ENCODE measurements at regions not wholly inside any gene's neighbourhood (a gene's known extent, or its start where the extent isn't known, plus 50 kb on each side); places are given as distances from the start of the nearest gene placed in this dataset.

DNA sequence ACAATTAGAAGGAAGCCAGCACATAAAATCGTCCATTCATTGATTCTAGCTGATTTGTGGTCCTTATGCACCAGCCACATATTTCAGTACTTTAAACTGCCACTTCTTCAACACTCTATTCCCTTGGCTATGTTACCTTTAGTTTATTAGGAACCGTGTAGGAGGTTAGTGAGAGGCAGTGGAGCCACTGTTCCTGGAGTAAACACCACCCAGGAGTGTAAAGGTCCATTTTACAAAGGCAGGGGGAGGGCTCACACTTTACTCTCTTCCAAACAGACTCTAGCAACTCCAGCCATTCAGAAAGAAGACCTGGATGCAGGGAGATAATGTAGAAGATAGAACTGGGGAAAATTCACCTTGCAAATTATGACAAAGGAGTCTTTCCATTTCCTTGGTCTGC lies 170.2 kb upstream of the RPS23 start:
- Histone ChIP-seq H3K79me2 (ENCODE audit: control insufficient read depth, insufficient read depth, low read length) (no peaks in the 10 kb centered on the region), H3K9me3 (replicated peaks; ENCODE audit: control insufficient read depth, insufficient read depth, low read length) (no peaks in the 10 kb centered on the region), H3K4me1 (ENCODE audit: control insufficient read depth, insufficient read depth, low read length) (no peaks in the 10 kb centered on the region), H3K9ac (ENCODE audit: control insufficient read depth, insufficient read depth, low read length) (no peak overlapping the region), H3K27ac (ENCODE audit: control insufficient read depth, insufficient read depth) (no peak overlapping the region), H2AFZ (ENCODE audit: control insufficient read depth, low read depth, low read length) (no peak overlapping the region), H3K4me3 (no peak overlapping the region), H3K27me3 (replicated peaks in 1 of 2; ENCODE audit: control insufficient read depth in 2 of 2, insufficient read depth in 2 of 2, low read length in 1 of 2) (no peaks in the 10 kb centered on the region), H3K36me3 (ENCODE audit: control insufficient read depth in 2 of 2, insufficient read depth in 2 of 2, low read length in 1 of 2) (no peaks in the 10 kb centered on the region), H3K4me2 (ENCODE audit: control insufficient read depth, insufficient read depth) (no peak overlapping the region), H4K20me1 (ENCODE audit: control insufficient read depth, insufficient read depth) (no peaks in the 10 kb centered on the region)
- DNase-seq (ENCODE audit: low read depth, low spot score) (no peak), FAIRE-seq (no peak), ATAC-seq (no peak)
- intact Hi-C loops (cut with micrococcal nuclease; ENCODE audit: unreplicated experiment) (no loop called here), in situ Hi-C loops (cut with MboI) (no loop called here)
- TF ChIP-seq TAF1 (IDR thresholded peaks at IDR 0.05; ENCODE audit: borderline replicate concordance, low read depth, low read length) (no peak), KAT2A (conservative IDR thresholded peaks at IDR 0.05; ENCODE audit: control insufficient read depth, low read depth, low read length) (no peak), JUNB (IDR thresholded peaks at IDR 0.05) (no peak), HDGF (IDR thresholded peaks at IDR 0.05) (no peak)
- ChIA-PET SMC1A (ENCODE audit: uncharacterized antibody, unreplicated experiment) (no interaction called here), CTCF (no interaction called here), POLR2A (no interaction called here), RAD21 (ENCODE audit: unreplicated experiment) (no interaction called here)
- no TSS peak for BruUV-seq (replicated peaks)
- 0% methylated on average over 2 of the region's 2 CpGs for WGBS (ENCODE audit: insufficient coverage, insufficient replicate concordance, low lambda C conversion rate, missing lambda C conversion rate)

DNA sequence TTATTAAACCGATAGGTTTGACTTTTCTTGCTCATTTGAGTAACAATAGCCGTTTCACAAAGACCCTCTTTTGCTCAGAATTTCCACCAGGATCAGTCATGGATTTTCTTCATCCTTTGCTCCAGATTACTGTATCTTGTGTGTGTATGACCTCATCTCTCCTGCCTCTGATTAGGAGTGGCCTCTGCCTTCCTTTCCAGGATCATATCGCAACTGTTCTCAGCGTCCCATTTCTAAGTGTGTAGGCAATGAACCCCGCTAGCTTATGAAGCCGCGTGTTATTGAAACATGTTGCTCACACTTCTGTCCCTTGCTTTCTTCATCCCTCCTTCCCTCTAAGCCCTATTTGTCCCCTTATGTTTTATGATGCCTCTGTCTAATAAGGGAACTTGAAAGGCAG lies 169.8 kb upstream of the RPS23 start:
- H3K9ac ChIP-seq (ENCODE audit: control insufficient read depth, insufficient read depth, low read length), result no peak overlapping the region
- CTCF ChIA-PET, result no interaction called here
- H3K9me3 ChIP-seq (replicated peaks; ENCODE audit: control insufficient read depth, insufficient read depth, low read length), result no peaks in the 10 kb centered on the region
- H3K27ac ChIP-seq (ENCODE audit: control insufficient read depth, insufficient read depth), result no peak overlapping the region
- no peaks in the 10 kb centered on the region for H3K4me1 ChIP-seq (ENCODE audit: control insufficient read depth, insufficient read depth, low read length)
- no peak overlapping the region for H2AFZ ChIP-seq (ENCODE audit: control insufficient read depth, low read depth, low read length)
- in situ Hi-C loops (cut with MboI) (no loop called here), intact Hi-C loops (cut with micrococcal nuclease; ENCODE audit: unreplicated experiment) (no loop called here)
- no TSS peak for BruUV-seq (replicated peaks)
- DNase-seq (ENCODE audit: low read depth, low spot score) (no peak), FAIRE-seq (no peak), ATAC-seq (no peak)
- 53% methylated on average over 7 of the region's 7 CpGs for WGBS (ENCODE audit: insufficient coverage, insufficient replicate concordance, low lambda C conversion rate, missing lambda C conversion rate)
- no peaks in the 10 kb centered on the region for H3K27me3 ChIP-seq (replicated peaks in 1 of 2; ENCODE audit: control insufficient read depth in 2 of 2, insufficient read depth in 2 of 2, low read length in 1 of 2)
- H3K36me3 ChIP-seq (ENCODE audit: control insufficient read depth in 2 of 2, insufficient read depth in 2 of 2, low read length in 1 of 2), result no peaks in the 10 kb centered on the region
- SMC1A ChIA-PET (ENCODE audit: uncharacterized antibody, unreplicated experiment), result no interaction called here
- no peak overlapping the region for H3K4me3 ChIP-seq
- POLR2A ChIA-PET, result no interaction called here
- RAD21 ChIA-PET (ENCODE audit: unreplicated experiment), result no interaction called here
- no peaks in the 10 kb centered on the region for H4K20me1 ChIP-seq (ENCODE audit: control insufficient read depth, insufficient read depth)
- H3K79me2 ChIP-seq (ENCODE audit: control insufficient read depth, insufficient read depth, low read length), result no peaks in the 10 kb centered on the region
- no peak overlapping the region for H3K4me2 ChIP-seq (ENCODE audit: control insufficient read depth, insufficient read depth)
- TF ChIP-seq NFXL1 (IDR thresholded peaks at IDR 0.05; ENCODE audit: borderline replicate concordance) (no peak), IKZF2 (IDR thresholded peaks at IDR 0.05) (no peak), CHD1 (IDR thresholded peaks at IDR 0.05; ENCODE audit: low read depth, low read length) (no peak), SUZ12 (IDR thresholded peaks at IDR 0.05; ENCODE audit: unreplicated experiment) (no peak), EGR1 (IDR thresholded peaks at IDR 0.05; ENCODE audit: borderline replicate concordance in 1 of 2, low read depth in 2 of 2, low read length in 2 of 2) (no peak), ZSCAN29 (IDR thresholded peaks at IDR 0.05) (no peak), SIN3A (IDR thresholded peaks at IDR 0.05; ENCODE audit: low read depth, low read length) (no peak), BHLHE40 (IDR thresholded peaks at IDR 0.05; ENCODE audit: borderline replicate concordance in 1 of 2, low read depth in 2 of 2, low read length in 1 of 2) (no peak)
- TF ChIP-seq, protein P1, sequence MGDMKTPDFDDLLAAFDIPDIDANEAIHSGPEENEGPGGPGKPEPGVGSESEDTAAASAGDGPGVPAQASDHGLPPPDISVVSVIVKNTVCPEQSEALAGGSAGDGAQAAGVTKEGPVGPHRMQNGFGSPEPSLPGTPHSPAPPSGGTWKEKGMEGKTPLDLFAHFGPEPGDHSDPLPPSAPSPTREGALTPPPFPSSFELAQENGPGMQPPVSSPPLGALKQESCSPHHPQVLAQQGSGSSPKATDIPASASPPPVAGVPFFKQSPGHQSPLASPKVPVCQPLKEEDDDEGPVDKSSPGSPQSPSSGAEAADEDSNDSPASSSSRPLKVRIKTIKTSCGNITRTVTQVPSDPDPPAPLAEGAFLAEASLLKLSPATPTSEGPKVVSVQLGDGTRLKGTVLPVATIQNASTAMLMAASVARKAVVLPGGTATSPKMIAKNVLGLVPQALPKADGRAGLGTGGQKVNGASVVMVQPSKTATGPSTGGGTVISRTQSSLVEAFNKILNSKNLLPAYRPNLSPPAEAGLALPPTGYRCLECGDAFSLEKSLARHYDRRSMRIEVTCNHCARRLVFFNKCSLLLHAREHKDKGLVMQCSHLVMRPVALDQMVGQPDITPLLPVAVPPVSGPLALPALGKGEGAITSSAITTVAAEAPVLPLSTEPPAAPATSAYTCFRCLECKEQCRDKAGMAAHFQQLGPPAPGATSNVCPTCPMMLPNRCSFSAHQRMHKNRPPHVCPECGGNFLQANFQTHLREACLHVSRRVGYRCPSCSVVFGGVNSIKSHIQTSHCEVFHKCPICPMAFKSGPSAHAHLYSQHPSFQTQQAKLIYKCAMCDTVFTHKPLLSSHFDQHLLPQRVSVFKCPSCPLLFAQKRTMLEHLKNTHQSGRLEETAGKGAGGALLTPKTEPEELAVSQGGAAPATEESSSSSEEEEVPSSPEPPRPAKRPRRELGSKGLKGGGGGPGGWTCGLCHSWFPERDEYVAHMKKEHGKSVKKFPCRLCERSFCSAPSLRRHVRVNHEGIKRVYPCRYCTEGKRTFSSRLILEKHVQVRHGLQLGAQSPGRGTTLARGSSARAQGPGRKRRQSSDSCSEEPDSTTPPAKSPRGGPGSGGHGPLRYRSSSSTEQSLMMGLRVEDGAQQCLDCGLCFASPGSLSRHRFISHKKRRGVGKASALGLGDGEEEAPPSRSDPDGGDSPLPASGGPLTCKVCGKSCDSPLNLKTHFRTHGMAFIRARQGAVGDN (IDR thresholded peaks at IDR 0.05), result no peak
- TF ChIP-seq, protein P2, sequence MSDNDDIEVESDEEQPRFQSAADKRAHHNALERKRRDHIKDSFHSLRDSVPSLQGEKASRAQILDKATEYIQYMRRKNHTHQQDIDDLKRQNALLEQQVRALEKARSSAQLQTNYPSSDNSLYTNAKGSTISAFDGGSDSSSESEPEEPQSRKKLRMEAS (IDR thresholded peaks at IDR 0.05; ENCODE audit: low read depth, low read length), result no peak
- TF ChIP-seq, protein P3, sequence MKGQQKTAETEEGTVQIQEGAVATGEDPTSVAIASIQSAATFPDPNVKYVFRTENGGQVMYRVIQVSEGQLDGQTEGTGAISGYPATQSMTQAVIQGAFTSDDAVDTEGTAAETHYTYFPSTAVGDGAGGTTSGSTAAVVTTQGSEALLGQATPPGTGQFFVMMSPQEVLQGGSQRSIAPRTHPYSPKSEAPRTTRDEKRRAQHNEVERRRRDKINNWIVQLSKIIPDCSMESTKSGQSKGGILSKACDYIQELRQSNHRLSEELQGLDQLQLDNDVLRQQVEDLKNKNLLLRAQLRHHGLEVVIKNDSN (IDR thresholded peaks at IDR 0.05; ENCODE audit: borderline replicate concordance, extremely low read length, insufficient read depth, low read depth, low read length), result no peak

Measured in GM12878 (cell line).